ENCODE measurements at regions not wholly inside any gene's neighbourhood (a gene's known extent, or its start where the extent isn't known, plus 50 kb on each side); places are given as distances from the start of the nearest gene placed in this dataset.

DNA sequence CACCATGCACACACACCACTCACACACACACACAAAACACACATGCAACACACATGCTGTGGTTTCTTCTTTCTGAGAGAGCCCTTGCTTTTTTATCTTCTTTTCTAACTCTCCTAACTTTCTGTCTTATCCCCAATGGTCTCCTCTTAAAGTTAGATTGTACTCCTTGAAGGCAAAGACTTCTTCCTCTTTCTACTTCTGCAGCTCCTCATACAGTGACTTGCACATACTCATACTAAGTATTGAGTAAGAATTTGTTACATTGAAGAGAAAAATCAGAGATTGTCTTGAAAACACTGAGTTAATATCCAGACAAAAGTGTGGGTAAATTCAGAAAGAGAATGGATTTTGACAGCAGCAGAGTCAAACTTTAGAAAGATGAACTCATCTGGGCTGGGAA lies 64.4 kb downstream of the GTPBP8 start:
- Histone ChIP-seq H3K9me3 (ENCODE audit: control insufficient read depth in 1 of 2, insufficient read depth in 1 of 2, low read depth in 1 of 2, low read length in 2 of 2) (no peaks in the 10 kb centered on the region), H4K20me1 (ENCODE audit: insufficient read depth) (no peaks in the 10 kb centered on the region), H3K9ac (ENCODE audit: low read length) (no peak overlapping the region), H3K27ac (ENCODE audit: low read depth, low read length) (no peak overlapping the region), H3K4me1 (ENCODE audit: control insufficient read depth in 1 of 2, insufficient read depth in 2 of 2, low read length in 2 of 2) (peaks cover 3 to 8% of the 10 kb centered on the region in 2 experiments; a peak in 2 of 4 replicates), H3K79me2 (ENCODE audit: insufficient read depth, low read length) (no peaks in the 10 kb centered on the region), H3K36me3 (ENCODE audit: control insufficient read depth in 1 of 2, insufficient read depth in 2 of 2, low read length in 2 of 2) (no peaks in the 10 kb centered on the region), H3K27me3 (ENCODE audit: insufficient read depth, low read length) (no peaks in the 10 kb centered on the region), H3K4me3 (replicated peaks in 1 of 2; ENCODE audit: low read depth in 1 of 2, low read length in 2 of 2) (no peak overlapping the region), H3K9me2 (ENCODE audit: insufficient read depth) (no peaks in the 10 kb centered on the region), H2AFZ (ENCODE audit: low read depth, low read length, poor library complexity, severe bottlenecking) (no peak overlapping the region), H3K4me2 (ENCODE audit: low read length) (no peak overlapping the region)
- ChIA-PET POLR2A (no interaction called here), CTCF (no interaction called here), RAD21 (ENCODE audit: low non-redundant PET in 1 of 2, low total read pairs in 2 of 2, uncharacterized antibody in 2 of 2, unreplicated experiment in 2 of 2) (no interaction called here)
- BruUV-seq (replicated peaks), result no TSS peak
- DNase-seq (ENCODE audit: low read depth, low spot score) (no peak), ATAC-seq (no peak)
- intact Hi-C loops (cut with micrococcal nuclease), result no loop called here
- no peak for TF ChIP-seq REST (IDR thresholded peaks at IDR 0.05; ENCODE audit: low read depth)
- no peak for TF ChIP-seq RAD21 (IDR thresholded peaks at IDR 0.05; ENCODE audit: low read depth)
- no peak for TF ChIP-seq EZH2phosphoT487 (IDR thresholded peaks at IDR 0.05; ENCODE audit: borderline replicate concordance)
- no peak for TF ChIP-seq CTCF (IDR thresholded peaks at IDR 0.05 in 2 of 3, conservative IDR thresholded peaks at IDR 0.05 in 1 of 3; ENCODE audit: borderline replicate concordance in 1 of 3, insufficient read depth in 1 of 3, low read depth in 2 of 3, low read length in 2 of 3)
- no peak for TF ChIP-seq YY1 (IDR thresholded peaks at IDR 0.05; ENCODE audit: extremely low read depth, insufficient replicate concordance, low read depth, low read length)
- TF ChIP-seq CBX3 (IDR thresholded peaks at IDR 0.05; ENCODE audit: low read depth), result no peak
- no peak for TF ChIP-seq TCF7L2 (IDR thresholded peaks at IDR 0.05; ENCODE audit: borderline replicate concordance, extremely low read depth, insufficient read depth, insufficient read length)
- no peak for TF ChIP-seq CEBPB (IDR thresholded peaks at IDR 0.05; ENCODE audit: low read depth)
- TF ChIP-seq ZNF274 (IDR thresholded peaks at IDR 0.05; ENCODE audit: low read depth, low read length), result no peak
- TF ChIP-seq POLR2A (IDR thresholded peaks at IDR 0.05; ENCODE audit: borderline replicate concordance, extremely low read depth, insufficient read depth, insufficient read length), result no peak
- TF ChIP-seq EZH2 (IDR thresholded peaks at IDR 0.05), result no peak
- TF ChIP-seq POLR2AphosphoS5 (IDR thresholded peaks at IDR 0.05; ENCODE audit: low read depth, low read length), result no peak
- TF ChIP-seq JUND (IDR thresholded peaks at IDR 0.05), result no peak
